GM12878 (cell line): ENCODE measurements at regions not wholly inside any gene's neighbourhood (a gene's known extent, or its start where the extent isn't known, plus 50 kb on each side); places are given as distances from the start of the nearest gene placed in this dataset.

Experiments used
- ATAC-seq: fragments of 200-7000 bp; cut with Tn5 transposase; 3 replicates; pipeline ENCODE4 v1.9.1; 2020; ENCODE audit warnings: mild to moderate bottlenecking, moderate library complexity
- BruUV-seq: library from RNA; stranded (reverse); fragments of 400-500 nt; replicated peaks from 2 replicates; lab custom pipeline; 2021; lab: Mats Ljungman, UMichigan
- CTCF ChIA-PET: fragments of 300-600 bp; sonication (Branson Sonifier 250); formaldehyde crosslinking; extraction: SDS; loops from one replicate; lab custom pipeline; 2021; ENCODE audit warnings: inconsistent platforms; lab: Yijun Ruan, JAX
- POLR2A ChIA-PET: fragments of 350-600 bp; formaldehyde crosslinking; extraction: SDS; loops from one replicate; lab custom pipeline; 2021; ENCODE audit warnings: inconsistent platforms; lab: Charles Lee
- RAD21 ChIA-PET: fragments of 300-600 bp; sonication (Branson Sonifier 250); formaldehyde crosslinking; loops from one replicate; lab custom pipeline; 2023; ENCODE audit warnings: antibody characterized with exemption; ENCODE audit not compliant: unreplicated experiment; lab: Charles Lee
- SMC1A ChIA-PET: fragments of 300-600 bp; sonication (Branson Sonifier 250); formaldehyde crosslinking; loops from one replicate; lab custom pipeline; 2023; ENCODE audit not compliant: unreplicated experiment, uncharacterized antibody; lab: Charles Lee
- DNase-seq: peaks from one replicate; pipeline ENCODE4 v3.0.0-alpha.2; 2011; ENCODE audit warnings: low read depth, low spot score
- FAIRE-seq: peaks from 3 replicates; lab custom pipeline; 2011; peaks lifted over from hg19 to GRCh38; lab: Jason Lieb, UNC
- H2AFZ ChIP-seq: 2 replicates; pipeline ENCODE4 v1.6.0; 2011; ENCODE audit warnings: low read depth, low read length, control low read depth; ENCODE audit not compliant: control insufficient read depth
- H3K27ac ChIP-seq: 2 replicates; pipeline ENCODE4 v1.5.1; 2011; ENCODE audit warnings: control low read depth; ENCODE audit not compliant: control insufficient read depth, insufficient read depth
- H3K27me3 ChIP-seq, 2 experiments: replicated peaks in 1 of 2; 2 replicates each; pipeline versions ENCODE4 v1.6.0 to v1.6.1; 2011; ENCODE audit warnings: low read length in 1 of 2; ENCODE audit not compliant: control insufficient read depth in 2 of 2, insufficient read depth in 2 of 2
- H3K36me3 ChIP-seq, 2 experiments: 2 replicates each; pipeline ENCODE4 v1.5.1; 2011; ENCODE audit warnings: low read length in 1 of 2; ENCODE audit not compliant: control insufficient read depth in 2 of 2, insufficient read depth in 2 of 2
- H3K4me1 ChIP-seq: 2 replicates; pipeline ENCODE4 v1.6.1; 2011; ENCODE audit warnings: mild to moderate bottlenecking, low read length, moderate library complexity, mixed read lengths; ENCODE audit not compliant: control insufficient read depth, insufficient read depth
- H3K4me2 ChIP-seq: 2 replicates; pipeline ENCODE4 v1.6.0; 2011; ENCODE audit warnings: control low read depth; ENCODE audit not compliant: control insufficient read depth, insufficient read depth
- H3K4me3 ChIP-seq: fragments of 200-600 bp; sonication (generic); 2 replicates; pipeline ENCODE4 v1.5.1; 2016
- H3K79me2 ChIP-seq: 2 replicates; pipeline ENCODE4 v1.6.0; 2011; ENCODE audit warnings: low read length; ENCODE audit not compliant: control insufficient read depth, insufficient read depth
- H3K9ac ChIP-seq: 2 replicates; pipeline ENCODE4 v1.8.0; 2011; ENCODE audit warnings: low read length, control low read depth, mixed read lengths; ENCODE audit not compliant: control insufficient read depth, insufficient read depth
- H3K9me3 ChIP-seq: replicated peaks from 3 replicates; pipeline ENCODE4 v1.5.1; 2011; ENCODE audit warnings: mild to moderate bottlenecking, low read length; ENCODE audit not compliant: control insufficient read depth, insufficient read depth
- H4K20me1 ChIP-seq: 2 replicates; pipeline ENCODE4 v1.6.0; 2011; ENCODE audit not compliant: control insufficient read depth, insufficient read depth
- CREM ChIP-seq: IDR thresholded peaks from 2 replicates; pipeline ENCODE4 v1.6.1; 2014; ENCODE audit warnings: antibody characterized with exemption, low read depth
- EP300 ChIP-seq, 2 experiments: fragments of 150-350 bp in 1 of 2; IDR thresholded peaks; 2 replicates each; pipeline ENCODE4 v1.6.1; 2011 to 2012; ENCODE audit warnings: low read depth in 2 of 2, low read length in 2 of 2, borderline replicate concordance in 1 of 2, improper control_type of control experiment in 1 of 2, inconsistent platforms in 1 of 2; ENCODE audit not compliant: control insufficient read depth in 1 of 2
- EZH2 ChIP-seq: IDR thresholded peaks from 2 replicates; pipeline ENCODE4 v1.6.1; 2012; ENCODE audit warnings: low read depth, mild to moderate bottlenecking, control low read depth, inconsistent platforms, low read length, borderline replicate concordance; ENCODE audit not compliant: control insufficient read depth
- GABPA ChIP-seq: IDR thresholded peaks from 2 replicates; pipeline ENCODE4 v1.6.1; 2014; ENCODE audit warnings: antibody characterized with exemption, low read depth, mild to moderate bottlenecking, inconsistent platforms
- HSF1 ChIP-seq: fragments of 150-350 bp; IDR thresholded peaks from 2 replicates; pipeline ENCODE4 v1.6.1; 2014; ENCODE audit warnings: mild to moderate bottlenecking, low read depth, low read length
- MTA2 ChIP-seq: fragments of 450-650 bp; IDR thresholded peaks from 2 replicates; pipeline ENCODE4 v1.6.1; 2016; ENCODE audit warnings: low read depth, mild to moderate bottlenecking, moderate library complexity
- RUNX3 ChIP-seq: IDR thresholded peaks from 2 replicates; pipeline ENCODE4 v1.6.1; 2012; ENCODE audit warnings: low read length, inconsistent platforms
- WGBS: methylation state at CpG from one replicate; pipeline ENCODE4 v1.1.6; 2016; ENCODE audit warnings: low lambda C conversion rate; ENCODE audit not compliant: insufficient replicate concordance, insufficient coverage; ENCODE audit errors: missing lambda C conversion rate; 5-methylcytosine and 5-hydroxymethylcytosine counted together
- in situ Hi-C: fragments of 300-500 bp; cut with MboI; formaldehyde crosslinking; loops from 9 replicates; pipeline ENCODE4 v1.14.3; 2018; ENCODE audit warnings: mixed read lengths
- intact Hi-C: fragments of 100-400 bp; cut with micrococcal nuclease; formaldehyde crosslinking; loops from one replicate; pipeline ENCODE4 v1.14.2; 2022; ENCODE audit not compliant: unreplicated experiment

- SMC1A ChIA-PET = no interaction called here
Measured at GRCh38 chr2:172273910-172274571, 153.3 kb upstream of the ITGA6 start.

More at GRCh38 chr2:172273910-172274571, 153.3 kb upstream of the ITGA6 start:
- H3K9me3 ChIP-seq = peaks cover 6% of the 10 kb centered on the region; the same call in 1 of the 3 replicates
- H3K4me3 ChIP-seq = no peak overlapping the region
- H3K27me3 ChIP-seq = no peaks in the 10 kb centered on the region
- TF ChIP-seq RUNX3 (no peak), EP300 (IDR thresholded peaks at IDR 0.05; ENCODE audit: borderline replicate concordance in 1 of 2, control insufficient read depth in 1 of 2, low read depth in 2 of 2, low read length in 2 of 2) (no peak), EZH2 (no peak), HSF1 (no peak), MTA2 (no peak), CREM (no peak), GABPA (no peak)
- no peak overlapping the region for H3K4me2 ChIP-seq
- no peaks in the 10 kb centered on the region for H4K20me1 ChIP-seq
- in situ Hi-C loops = no loop called here
- no peak overlapping the region for H2AFZ ChIP-seq
- ChIA-PET CTCF (no interaction called here), RAD21 (no interaction called here), POLR2A (no interaction called here)
- H3K79me2 ChIP-seq = no peaks in the 10 kb centered on the region
- no peak for ATAC-seq
- 17% methylated on average over 6 of the region's 6 CpGs for WGBS
- H3K9ac ChIP-seq = no peak overlapping the region
- no TSS peak for BruUV-seq
- intact Hi-C loops = no loop called here
- no peaks in the 10 kb centered on the region for H3K4me1 ChIP-seq
- no peak overlapping the region for H3K27ac ChIP-seq
- no peaks in the 10 kb centered on the region for H3K36me3 ChIP-seq
- no peak for DNase-seq
- FAIRE-seq = no peak
